ENCODE measurements at regions not wholly inside any gene's neighbourhood (a gene's known extent, or its start where the extent isn't known, plus 50 kb on each side); places are given as distances from the start of the nearest gene placed in this dataset.

GRCh38 chr9:99366621-99367020, 144.5 kb downstream of the SEC61B start:
- no peak overlapping the region for H3K4me2 ChIP-seq (ENCODE audit: low read depth, low read length)
- no peak overlapping the region for H3K4me3 ChIP-seq (replicated peaks in 1 of 3; ENCODE audit: insufficient read depth in 1 of 3, low read depth in 2 of 3, low read length in 3 of 3)
- H3K9me3 ChIP-seq (ENCODE audit: low read length): no peaks in the 10 kb centered on the region
- no TSS peak for BruUV-seq (replicated peaks)
- 0 out of 2 replicates have a peak, but pooled peaks cover 4% of the 10 kb centered on the region for H3K4me1 ChIP-seq (ENCODE audit: insufficient read depth, low read length)
- H3K27ac ChIP-seq (ENCODE audit: extremely low read length, insufficient read depth, low read length): no peak overlapping the region
- ChIA-PET POLR2A (no interaction called here), CTCF (ENCODE audit: low intra/inter-chr PET ratio, low total read pairs) (no interaction called here)
- H2AFZ ChIP-seq (ENCODE audit: low read length): no peak overlapping the region
- no peaks in the 10 kb centered on the region for H3K36me3 ChIP-seq (replicated peaks in 1 of 2; ENCODE audit: control insufficient read depth in 1 of 2, insufficient read depth in 2 of 2, low read length in 2 of 2)
- ATAC-seq: no peak
- TF ChIP-seq ZNF34 (CRISPR knock-in tag; IDR thresholded peaks at IDR 0.05; ENCODE audit: borderline replicate concordance): no peak
- TF ChIP-seq ZNF101 (CRISPR knock-in tag; IDR thresholded peaks at IDR 0.05; ENCODE audit: borderline replicate concordance, low read depth): no peak
- no peak for TF ChIP-seq PAX8 (CRISPR knock-in tag; IDR thresholded peaks at IDR 0.05; ENCODE audit: borderline replicate concordance)
- no peak for TF ChIP-seq ZNF12 (CRISPR knock-in tag; IDR thresholded peaks at IDR 0.05)
- no peak for TF ChIP-seq SRSF9 (IDR thresholded peaks at IDR 0.05; ENCODE audit: borderline replicate concordance, insufficient read depth, low read depth, low read length, poor library complexity, severe bottlenecking)
- TF ChIP-seq ZNF460 (CRISPR knock-in tag; IDR thresholded peaks at IDR 0.05; ENCODE audit: borderline replicate concordance): no peak
- TF ChIP-seq NR2F1 (CRISPR knock-in tag; IDR thresholded peaks at IDR 0.05): no peak
- no peak for TF ChIP-seq MIER3 (CRISPR knock-in tag; IDR thresholded peaks at IDR 0.05; ENCODE audit: borderline replicate concordance)
- TF ChIP-seq KAT2B (IDR thresholded peaks at IDR 0.05; ENCODE audit: borderline replicate concordance, low read depth, low read length): no peak
- TF ChIP-seq STAT5B (CRISPR knock-in tag; IDR thresholded peaks at IDR 0.05): no peak
- no peak for TF ChIP-seq THAP8 (CRISPR knock-in tag; IDR thresholded peaks at IDR 0.05; ENCODE audit: borderline replicate concordance)
- no peak for TF ChIP-seq ZNF883 (CRISPR knock-in tag; IDR thresholded peaks at IDR 0.05; ENCODE audit: not compliant biosample characterization)
- FAIRE-seq: no peak
- 45% methylated on average over 2 of the region's 4 CpGs for WGBS (ENCODE audit: low lambda C conversion rate)
- no peaks in the 10 kb centered on the region for H3K79me2 ChIP-seq (ENCODE audit: insufficient read depth, low read length)
- DNase-seq (ENCODE audit: low spot score): no peak
- no peaks in the 10 kb centered on the region for H4K20me1 ChIP-seq (ENCODE audit: insufficient read depth, low read length)
- intact Hi-C loops (cut with micrococcal nuclease; ENCODE audit: unreplicated experiment): no loop called here
- H3K9ac ChIP-seq (ENCODE audit: insufficient read depth, low read depth, low read length): no peak overlapping the region
- H3K27me3 ChIP-seq (ENCODE audit: control insufficient read depth in 1 of 2, insufficient read depth in 2 of 2, low read length in 2 of 2): peaks cover 3 to 39% of the 10 kb centered on the region in 2 experiments; a peak in 3 of 5 replicates
- in situ Hi-C loops (cut with HindIII; ENCODE audit: extremely low pct_ligation_motif_present, low pct_unique_long_range_greater_than_20kb): no loop called here
